ENCODE measurements at regions not wholly inside any gene's neighbourhood (a gene's known extent, or its start where the extent isn't known, plus 50 kb on each side); places are given as distances from the start of the nearest gene placed in this dataset.

- ChIA-PET CTCF (no interaction called here), POLR2A (no interaction called here)
- Mint-ChIP-seq H3K36me3 (ENCODE audit: low read depth) (no peaks in the 10 kb centered on the region), H3K27ac (no peak overlapping the region), H3K4me1 (no peaks in the 10 kb centered on the region), H3K27me3 (no peaks in the 10 kb centered on the region), H3K4me3 (no peak overlapping the region), H3K9me3 (no peaks in the 10 kb centered on the region)
- no peak for TF ChIP-seq CTCF (IDR thresholded peaks at IDR 0.05)
- no peak for DNase-seq
- no peak for ATAC-seq (ENCODE audit: low read depth)
- intact Hi-C loops (cut with micrococcal nuclease) = no loop called here
Observed at GRCh38 chr11:122311216-122311755, 195.3 kb upstream of the BLID start.

DNA sequence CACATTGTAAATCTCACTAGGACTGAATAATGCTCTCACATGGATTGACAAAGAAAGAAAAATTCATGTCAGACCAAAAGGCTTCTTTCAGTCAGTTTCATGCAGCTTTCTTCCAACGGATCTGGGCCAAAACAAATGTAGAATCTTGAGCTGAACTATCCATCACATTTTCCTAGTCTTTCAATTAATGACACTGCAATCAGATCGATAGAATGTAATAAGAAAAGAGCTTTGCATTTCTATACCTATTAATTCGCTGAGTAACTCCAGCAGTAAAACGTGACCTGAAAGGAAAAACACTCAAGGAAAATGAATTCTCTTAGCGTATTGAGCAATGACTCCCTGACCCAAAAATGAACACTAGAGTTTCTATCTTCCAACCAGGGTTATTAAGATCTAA is 194.8 kb upstream of the BLID start:
- Mint-ChIP-seq H3K27me3 (no peaks in the 10 kb centered on the region), H3K4me1 (no peaks in the 10 kb centered on the region), H3K9me3 (no peaks in the 10 kb centered on the region), H3K36me3 (ENCODE audit: low read depth) (no peaks in the 10 kb centered on the region), H3K27ac (no peak overlapping the region), H3K4me3 (no peak overlapping the region)
- intact Hi-C loops (cut with micrococcal nuclease) = no loop called here
- POLR2A ChIA-PET = no interaction called here
- no peak for TF ChIP-seq CTCF (IDR thresholded peaks at IDR 0.05)
- CTCF ChIA-PET = no interaction called here
- DNase-seq (no peak), ATAC-seq (ENCODE audit: low read depth) (no peak)

DNA sequence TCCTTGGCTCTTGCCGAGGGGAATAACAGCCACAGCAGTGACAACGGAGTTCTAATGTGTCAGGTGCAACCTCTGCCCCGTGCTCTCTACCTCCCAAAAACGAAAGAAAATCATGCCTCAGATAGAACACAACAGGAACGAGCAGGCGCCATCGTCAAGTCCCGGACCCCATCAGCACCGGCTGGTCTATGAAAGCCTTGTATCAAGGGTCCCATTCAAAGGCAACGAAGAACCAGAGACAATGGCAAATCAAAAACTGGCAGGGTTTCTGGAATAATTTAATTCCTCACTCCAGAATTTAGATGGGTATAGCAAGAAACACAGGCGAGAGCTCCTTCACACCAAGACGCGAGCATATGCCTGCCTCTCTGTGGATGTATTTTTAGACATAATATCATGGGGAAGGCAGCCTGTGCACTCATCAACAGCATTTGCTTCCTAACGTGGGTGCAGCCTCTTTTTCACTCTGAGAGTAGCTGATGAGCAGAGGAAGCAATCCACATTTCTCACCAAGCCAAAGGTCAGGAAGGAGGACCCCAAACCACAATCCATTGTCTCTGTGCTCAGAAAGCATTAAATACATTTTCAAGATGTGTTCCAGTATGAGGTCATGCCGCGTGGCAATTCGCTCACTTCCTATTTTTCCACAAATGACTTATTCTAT is 193.4 kb upstream of the BLID start:
- no peak for ATAC-seq (ENCODE audit: low read depth)
- no peaks in the 10 kb centered on the region for H3K36me3 Mint-ChIP-seq (ENCODE audit: low read depth)
- no peak overlapping the region for H3K4me3 Mint-ChIP-seq
- ChIA-PET CTCF (no interaction called here), POLR2A (no interaction called here)
- no peaks in the 10 kb centered on the region for H3K27me3 Mint-ChIP-seq
- intact Hi-C loops (cut with micrococcal nuclease) = no loop called here
- no peak overlapping the region for H3K27ac Mint-ChIP-seq
- no peak for TF ChIP-seq CTCF (IDR thresholded peaks at IDR 0.05)
- no peaks in the 10 kb centered on the region for H3K4me1 Mint-ChIP-seq
- DNase-seq = no peak
- H3K9me3 Mint-ChIP-seq = no peaks in the 10 kb centered on the region

DNA sequence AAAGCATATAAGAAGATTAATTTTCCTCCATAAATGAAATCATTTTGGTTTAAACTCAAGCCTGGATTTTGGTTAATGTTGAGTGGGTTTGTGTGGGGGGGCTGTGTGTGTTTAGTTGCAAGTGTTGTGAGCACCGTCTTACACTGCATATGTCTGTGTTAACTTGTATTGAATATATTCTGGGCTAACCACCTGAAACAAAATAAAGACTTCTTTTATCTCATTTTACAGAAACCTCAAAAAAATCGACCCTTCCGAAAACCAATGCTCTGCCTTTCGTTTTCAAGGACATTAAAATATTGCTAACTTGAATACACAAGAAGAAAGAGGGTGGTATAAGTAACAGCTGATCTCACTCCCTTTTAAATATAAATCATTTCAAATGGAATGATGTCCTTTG is 192.2 kb upstream of the BLID start:
- ATAC-seq (ENCODE audit: low read depth) (no peak), DNase-seq (no peak)
- Mint-ChIP-seq H3K4me3 (no peak overlapping the region), H3K27ac (no peak overlapping the region), H3K9me3 (no peaks in the 10 kb centered on the region), H3K27me3 (no peaks in the 10 kb centered on the region), H3K36me3 (ENCODE audit: low read depth) (no peaks in the 10 kb centered on the region), H3K4me1 (no peaks in the 10 kb centered on the region)
- TF ChIP-seq CTCF (IDR thresholded peaks at IDR 0.05) = no peak
- ChIA-PET POLR2A (no interaction called here), CTCF (no interaction called here)
- intact Hi-C loops (cut with micrococcal nuclease) = no loop called here

GRCh38 chr11:122307476-122308035 is 191.5 kb upstream of the BLID start:
- Mint-ChIP-seq H3K4me3 (no peak overlapping the region), H3K4me1 (no peaks in the 10 kb centered on the region), H3K27me3 (no peaks in the 10 kb centered on the region), H3K9me3 (no peaks in the 10 kb centered on the region), H3K36me3 (ENCODE audit: low read depth) (no peaks in the 10 kb centered on the region), H3K27ac (no peak overlapping the region)
- POLR2A ChIA-PET = no interaction called here
- CTCF ChIA-PET = no interaction called here
- intact Hi-C loops (cut with micrococcal nuclease) = no loop called here
- DNase-seq = no peak
- no peak for ATAC-seq (ENCODE audit: low read depth)
- TF ChIP-seq CTCF (IDR thresholded peaks at IDR 0.05) = no peak

Measured in activated B cell treated with CpG ODN at 0.5 μM for 24 hours (primary cell).